Stimulated activated memory B cell treated with anti-CD40 and anti-IgM and Interleukin-4, amounts not matched to agents 10 μg/mL and 1 μg/mL and 100 μg/mL, for 72 hours (primary cell): ENCODE measurements at regions not wholly inside any gene's neighbourhood (a gene's known extent, or its start where the extent isn't known, plus 50 kb on each side); places are given as distances from the start of the nearest gene placed in this dataset.

ENCODE experiments used
- ATAC-seq: fragments of 150-1000 bp; cut with Tn5 transposase; 2 replicates; pipeline ENCODE4 v1.10.0; 2021
- H3K27ac Mint-ChIP-seq: one replicate; pipeline ENCODE4 v1.8.0; 2022; ENCODE audit warnings: mild to moderate bottlenecking, mixed read lengths
- H3K27me3 Mint-ChIP-seq: one replicate; pipeline ENCODE4 v1.8.0; 2022; ENCODE audit warnings: mixed read lengths
- H3K36me3 Mint-ChIP-seq: one replicate; pipeline ENCODE4 v1.8.0; 2022; ENCODE audit warnings: mixed read lengths
- H3K4me1 Mint-ChIP-seq: one replicate; pipeline ENCODE4 v1.8.0; 2022; ENCODE audit warnings: mixed read lengths
- H3K4me3 Mint-ChIP-seq: one replicate; pipeline ENCODE4 v1.8.0; 2022; ENCODE audit warnings: mild to moderate bottlenecking, moderate library complexity, mixed read lengths
- H3K9me3 Mint-ChIP-seq: one replicate; pipeline ENCODE4 v1.8.0; 2022; ENCODE audit warnings: mixed read lengths

DNA sequence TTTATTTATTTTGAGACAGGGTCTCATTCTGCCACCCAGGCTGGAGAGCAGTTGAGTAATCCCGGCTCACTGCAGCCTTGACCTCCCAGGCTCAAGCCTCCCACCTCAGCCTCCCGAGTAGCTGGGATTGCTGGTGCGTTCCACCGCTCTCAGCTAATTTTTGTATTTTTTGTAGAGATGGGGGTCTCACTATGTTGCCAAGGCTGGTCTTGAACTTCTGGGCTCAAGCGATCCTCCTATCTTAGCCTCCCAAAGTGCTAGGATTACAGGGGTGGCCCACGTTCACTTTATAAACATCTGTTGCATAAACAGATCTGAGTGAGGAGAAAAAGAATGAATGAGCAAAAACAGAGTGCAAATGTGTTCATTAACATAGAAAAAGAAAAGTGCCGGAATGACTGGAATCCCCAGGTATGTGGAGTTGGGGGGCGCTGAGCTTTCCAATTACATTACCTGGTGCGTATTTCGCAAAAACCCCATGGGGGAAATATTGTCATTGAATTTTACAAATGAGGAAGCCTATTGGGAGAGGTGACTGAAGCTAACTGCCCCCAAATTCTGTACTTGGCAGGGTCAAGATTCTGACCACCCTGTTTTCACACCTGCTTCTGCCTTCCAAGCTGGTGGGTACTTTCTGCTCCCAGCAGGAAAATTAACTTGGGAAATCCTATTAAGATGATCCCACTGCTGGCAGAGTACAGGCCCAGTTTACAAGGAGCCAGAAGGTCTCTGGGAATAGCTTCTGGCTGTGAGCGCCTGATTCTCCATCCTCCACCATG is 207.7 kb upstream of the JARID2 start:
- H3K27ac Mint-ChIP-seq: no peak overlapping the region
- H3K9me3 Mint-ChIP-seq: no peaks in the 10 kb centered on the region
- ATAC-seq: no peak
- H3K27me3 Mint-ChIP-seq: no peaks in the 10 kb centered on the region
- H3K4me1 Mint-ChIP-seq: peaks cover 4% of the 10 kb centered on the region
- H3K4me3 Mint-ChIP-seq: no peak overlapping the region
- no peaks in the 10 kb centered on the region for H3K36me3 Mint-ChIP-seq

DNA sequence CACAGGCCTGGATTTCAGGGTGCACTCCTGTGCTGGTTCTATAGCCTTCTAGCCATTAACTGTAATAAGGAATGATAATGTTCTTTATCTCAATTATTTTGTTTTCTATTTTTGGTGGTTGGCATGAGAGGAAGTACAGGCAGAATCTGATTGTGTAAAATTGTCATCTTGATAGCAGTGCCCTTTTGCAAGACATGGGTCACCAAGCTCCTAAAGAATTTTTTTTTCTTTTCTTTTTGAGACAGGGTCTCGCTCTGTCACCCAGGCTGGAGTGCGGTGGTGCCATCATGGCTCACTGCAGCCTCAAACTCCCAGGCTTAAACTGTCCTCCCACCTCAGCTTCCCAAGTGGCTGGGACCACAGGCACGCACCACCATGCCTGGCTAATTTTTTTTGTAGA is 206.7 kb upstream of the JARID2 start:
- H3K4me3 Mint-ChIP-seq: no peak overlapping the region
- peaks cover 4% of the 10 kb centered on the region for H3K4me1 Mint-ChIP-seq
- H3K27ac Mint-ChIP-seq: no peak overlapping the region
- H3K27me3 Mint-ChIP-seq: no peaks in the 10 kb centered on the region
- no peaks in the 10 kb centered on the region for H3K9me3 Mint-ChIP-seq
- no peak for ATAC-seq
- no peaks in the 10 kb centered on the region for H3K36me3 Mint-ChIP-seq

DNA sequence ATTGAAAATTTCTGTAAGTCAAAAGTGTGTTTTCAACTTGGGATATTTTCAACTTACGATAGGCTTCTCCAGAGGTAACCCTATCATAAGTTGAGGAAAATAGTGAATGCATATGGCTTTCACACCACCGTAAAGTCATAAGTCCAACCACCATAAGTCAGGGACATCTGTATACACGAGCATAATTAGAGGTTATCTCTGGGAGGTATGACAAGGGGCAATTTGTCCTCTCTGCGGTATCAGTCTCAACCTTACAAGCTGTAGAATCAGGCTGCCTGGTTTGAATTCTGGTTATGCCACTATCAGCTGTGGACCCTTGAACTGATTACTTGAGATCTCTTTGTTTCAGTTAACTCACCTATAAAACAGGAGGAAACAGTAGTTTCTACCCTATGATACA is 202.9 kb upstream of the JARID2 start:
- no peak overlapping the region for H3K4me3 Mint-ChIP-seq
- no peak overlapping the region for H3K27ac Mint-ChIP-seq

DNA sequence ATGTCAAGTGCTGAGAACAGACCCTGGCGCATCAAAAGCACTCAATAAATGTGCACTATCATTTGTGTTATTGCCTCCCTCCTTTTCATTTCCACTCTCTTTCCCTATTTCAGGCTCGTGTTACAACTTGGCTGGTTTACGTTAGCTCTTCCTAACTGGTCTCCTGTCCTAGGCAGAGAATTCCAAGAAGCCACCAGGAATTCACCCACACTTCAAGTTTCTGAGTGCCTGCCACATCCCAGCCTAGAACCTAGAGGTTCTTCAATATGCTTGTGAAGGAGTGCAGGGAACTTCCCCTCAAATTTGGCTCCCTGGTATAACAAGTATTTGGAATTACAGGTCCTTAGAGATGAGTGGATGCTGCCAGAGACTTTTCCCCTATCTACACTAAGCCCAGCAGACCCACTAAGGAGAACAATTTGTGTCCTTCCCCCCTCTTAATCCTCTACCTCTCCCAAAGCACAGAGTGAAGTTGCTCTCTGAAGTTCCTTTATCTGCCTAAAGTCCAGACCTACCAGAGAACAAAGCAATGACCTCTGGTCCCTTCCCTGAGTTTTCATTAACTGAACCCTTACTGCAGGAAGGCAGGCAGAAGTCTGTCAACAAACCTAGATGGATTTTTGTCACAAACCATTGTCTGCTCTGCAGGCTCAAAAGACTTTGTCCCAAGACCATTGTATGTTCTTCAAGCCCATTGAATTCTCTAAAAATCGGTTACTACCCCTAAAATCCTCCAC is 201.6 kb upstream of the JARID2 start:
- no peaks in the 10 kb centered on the region for H3K9me3 Mint-ChIP-seq
- no peak overlapping the region for H3K27ac Mint-ChIP-seq
- H3K27me3 Mint-ChIP-seq: no peaks in the 10 kb centered on the region
- H3K4me3 Mint-ChIP-seq: no peak overlapping the region
- H3K4me1 Mint-ChIP-seq: peaks cover 15% of the 10 kb centered on the region
- H3K36me3 Mint-ChIP-seq: no peaks in the 10 kb centered on the region
- no peak for ATAC-seq

More for the DNA sequence above, 202.9 kb upstream of the JARID2 start:
- Mint-ChIP-seq H3K9me3 (no peaks in the 10 kb centered on the region), H3K27me3 (no peaks in the 10 kb centered on the region), H3K36me3 (no peaks in the 10 kb centered on the region), H3K4me1 (peaks cover 1% of the 10 kb centered on the region)
- no peak for ATAC-seq

DNA sequence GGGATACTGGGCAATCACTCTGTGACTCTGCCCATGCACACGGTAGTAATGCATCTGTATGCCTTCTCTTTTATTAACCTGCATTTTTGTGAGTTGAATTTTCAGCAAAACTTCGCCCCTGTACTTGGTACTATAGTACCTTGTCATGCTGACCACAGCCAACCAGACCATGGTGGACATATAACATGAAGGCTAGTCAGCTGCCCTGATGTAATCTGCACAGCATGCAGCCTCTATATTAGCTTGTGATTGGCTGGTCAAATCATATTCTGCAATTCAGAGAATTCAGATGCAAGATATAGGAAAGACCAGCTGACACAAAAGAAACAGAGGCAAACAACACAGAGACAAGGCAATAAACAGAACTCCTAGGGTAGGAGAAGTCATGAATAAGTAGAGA is 200.9 kb upstream of the JARID2 start:
- ATAC-seq: no peak
- no peaks in the 10 kb centered on the region for H3K9me3 Mint-ChIP-seq
- no peaks in the 10 kb centered on the region for H3K27me3 Mint-ChIP-seq
- H3K27ac Mint-ChIP-seq: no peak overlapping the region
- peaks cover 16% of the 10 kb centered on the region for H3K4me1 Mint-ChIP-seq
- H3K36me3 Mint-ChIP-seq: no peaks in the 10 kb centered on the region
- H3K4me3 Mint-ChIP-seq: no peak overlapping the region

DNA sequence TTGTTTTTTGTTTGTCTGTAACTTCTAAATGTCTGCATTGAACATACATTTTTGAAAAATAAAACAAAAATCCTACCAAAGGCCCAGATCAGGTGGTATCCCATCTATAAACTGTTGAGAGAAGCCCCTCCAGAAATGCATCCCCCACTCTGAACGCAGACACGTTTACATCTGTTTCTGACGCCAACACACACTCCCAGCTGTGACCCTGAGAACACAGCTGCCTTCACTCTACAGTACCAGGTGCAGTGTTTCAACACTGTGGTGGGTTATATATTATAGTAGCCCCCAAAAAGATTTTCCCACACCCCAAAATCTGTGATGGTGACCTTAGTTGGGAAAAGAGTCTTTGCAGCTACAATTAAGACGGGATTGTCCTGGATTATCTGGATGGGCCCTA is 199.1 kb upstream of the JARID2 start:
- peak overlapping the region; percentile 23 for H3K27ac Mint-ChIP-seq
- H3K27me3 Mint-ChIP-seq: no peaks in the 10 kb centered on the region
- no peaks in the 10 kb centered on the region for H3K36me3 Mint-ChIP-seq
- no peak overlapping the region for H3K4me3 Mint-ChIP-seq
- H3K9me3 Mint-ChIP-seq: no peaks in the 10 kb centered on the region
- H3K4me1 Mint-ChIP-seq: peaks cover 16% of the 10 kb centered on the region
- ATAC-seq: no peak

DNA sequence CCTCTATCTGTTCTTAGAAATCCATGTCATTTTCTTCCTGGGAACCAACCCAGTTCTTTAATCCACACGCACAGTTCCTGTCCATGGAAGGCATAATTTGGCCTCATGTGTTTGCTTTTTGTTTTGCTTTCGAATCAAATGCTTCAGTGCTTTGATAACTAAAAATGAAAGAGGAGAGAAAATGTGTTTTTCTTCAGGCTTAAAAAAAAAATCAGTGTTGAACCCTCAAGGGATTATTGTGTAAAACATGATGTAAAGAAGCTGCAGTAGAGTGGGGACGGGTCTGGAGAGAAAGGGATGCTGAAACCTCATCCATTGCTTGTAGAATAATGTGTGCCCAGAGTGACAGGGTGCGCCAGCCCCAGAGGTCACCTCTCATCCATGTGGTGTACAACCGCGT is 197.5 kb upstream of the JARID2 start:
- H3K36me3 Mint-ChIP-seq: no peaks in the 10 kb centered on the region
- ATAC-seq: no peak
- peaks cover 16% of the 10 kb centered on the region for H3K4me1 Mint-ChIP-seq
- no peak overlapping the region for H3K4me3 Mint-ChIP-seq
- H3K27ac Mint-ChIP-seq: peak overlapping the region; percentile 60
- H3K9me3 Mint-ChIP-seq: no peaks in the 10 kb centered on the region
- H3K27me3 Mint-ChIP-seq: no peaks in the 10 kb centered on the region

DNA sequence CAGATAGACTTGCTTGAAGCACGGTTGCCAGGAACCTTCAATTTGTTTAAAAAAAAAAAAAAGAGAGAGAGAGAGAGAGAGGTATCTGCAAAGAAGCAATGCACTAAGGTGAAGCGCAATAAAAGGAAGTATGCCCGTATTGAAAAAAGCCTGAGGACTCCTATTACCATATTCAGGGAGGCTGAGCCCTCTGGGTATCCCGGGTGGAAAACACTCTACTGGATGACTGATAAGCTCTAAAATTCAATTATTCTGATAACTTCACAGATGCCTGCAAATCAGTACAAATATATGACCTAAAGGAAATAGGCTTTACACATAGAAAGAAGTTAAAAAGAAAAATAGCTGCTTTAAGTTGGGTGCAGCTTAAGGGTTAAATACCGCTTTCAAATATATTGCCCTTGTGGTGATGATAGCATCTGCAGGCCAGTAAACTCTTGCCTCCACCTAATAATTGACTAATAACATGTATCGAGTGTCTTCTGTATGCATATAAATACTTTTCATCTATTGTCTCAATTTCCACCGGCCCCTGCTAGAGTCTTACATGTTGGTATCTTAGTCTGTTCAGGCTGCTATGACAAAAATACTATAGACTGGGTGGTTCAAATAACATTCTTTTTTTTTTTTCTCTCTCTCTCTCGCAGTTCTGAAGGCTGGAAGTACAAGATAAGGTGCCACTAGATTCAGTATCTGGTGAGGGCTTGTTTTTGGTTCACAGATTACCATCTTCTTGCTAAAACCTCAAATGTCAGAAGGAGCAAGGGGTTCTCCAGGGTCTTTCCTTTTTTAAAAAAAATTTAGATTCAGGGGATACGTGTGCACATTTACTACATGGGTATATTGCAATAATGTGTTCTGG is 187.4 kb upstream of the JARID2 start:
- no peaks in the 10 kb centered on the region for H3K36me3 Mint-ChIP-seq
- no peaks in the 10 kb centered on the region for H3K9me3 Mint-ChIP-seq
- ATAC-seq: no peak
- H3K4me1 Mint-ChIP-seq: peaks cover 24% of the 10 kb centered on the region
- no peak overlapping the region for H3K27ac Mint-ChIP-seq
- no peaks in the 10 kb centered on the region for H3K27me3 Mint-ChIP-seq
- H3K4me3 Mint-ChIP-seq: no peak overlapping the region

DNA sequence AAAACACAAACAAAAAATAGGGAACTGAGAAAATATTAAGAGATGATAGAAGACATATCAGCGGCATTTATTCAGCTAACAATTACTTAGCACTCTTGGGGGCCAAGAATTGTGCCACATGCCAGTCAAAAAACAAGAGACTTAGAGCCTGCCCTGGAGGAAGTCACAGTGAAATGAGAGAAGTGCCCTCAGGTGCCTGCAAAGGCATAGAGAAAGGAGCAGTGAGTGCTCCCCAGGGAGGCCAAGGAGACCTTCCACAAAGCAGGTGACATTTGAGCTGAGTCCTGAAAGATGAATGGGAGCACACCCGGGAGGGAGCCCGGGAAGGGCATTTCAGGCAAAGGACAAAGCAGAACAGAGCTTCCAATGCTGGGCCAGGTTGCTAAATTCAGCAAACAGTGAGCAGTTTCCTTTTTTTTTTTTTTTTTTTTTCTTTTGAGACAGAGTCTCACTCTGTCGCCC is 184.7 kb upstream of the JARID2 start:
- H3K27me3 Mint-ChIP-seq: no peaks in the 10 kb centered on the region
- H3K4me3 Mint-ChIP-seq: peak overlapping the region; percentile 5
- H3K4me1 Mint-ChIP-seq: peaks cover 28% of the 10 kb centered on the region
- peak; percentile 60 for ATAC-seq
- H3K36me3 Mint-ChIP-seq: no peaks in the 10 kb centered on the region
- no peaks in the 10 kb centered on the region for H3K9me3 Mint-ChIP-seq
- H3K27ac Mint-ChIP-seq: no peak overlapping the region

DNA sequence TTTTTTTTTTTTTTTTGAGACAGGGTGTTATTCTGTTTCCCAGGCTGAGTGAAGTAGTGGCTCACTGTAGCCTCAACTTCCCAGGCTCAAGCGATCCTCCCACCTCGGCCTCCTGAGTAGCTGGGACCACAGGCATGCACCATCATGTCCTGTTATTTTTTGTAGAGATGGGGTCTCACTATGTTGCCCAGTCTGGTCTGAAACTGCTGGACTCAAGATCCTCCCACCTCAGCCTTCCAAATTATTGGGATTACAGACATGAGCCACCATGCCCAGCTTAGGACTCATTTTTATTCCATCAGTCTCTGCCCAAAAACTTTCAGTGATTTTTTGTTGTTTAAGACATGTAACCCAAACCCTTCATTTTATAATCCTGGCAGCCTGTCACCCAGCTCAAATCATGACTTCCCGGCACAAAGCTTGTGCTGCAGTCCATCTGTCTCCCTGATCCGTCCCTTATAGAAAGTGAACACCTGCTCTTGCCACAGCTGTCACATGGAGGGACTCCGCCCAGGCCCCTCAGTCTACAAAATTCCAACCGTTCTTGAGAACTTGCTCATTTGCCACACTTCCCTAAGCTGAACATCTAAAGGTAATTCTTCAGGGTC is 183.9 kb upstream of the JARID2 start:
- ATAC-seq: no peak
- Mint-ChIP-seq H3K9me3 (no peaks in the 10 kb centered on the region), H3K4me3 (no peak overlapping the region), H3K4me1 (peaks cover 36% of the 10 kb centered on the region), H3K27ac (no peak overlapping the region), H3K36me3 (no peaks in the 10 kb centered on the region), H3K27me3 (no peaks in the 10 kb centered on the region)

DNA sequence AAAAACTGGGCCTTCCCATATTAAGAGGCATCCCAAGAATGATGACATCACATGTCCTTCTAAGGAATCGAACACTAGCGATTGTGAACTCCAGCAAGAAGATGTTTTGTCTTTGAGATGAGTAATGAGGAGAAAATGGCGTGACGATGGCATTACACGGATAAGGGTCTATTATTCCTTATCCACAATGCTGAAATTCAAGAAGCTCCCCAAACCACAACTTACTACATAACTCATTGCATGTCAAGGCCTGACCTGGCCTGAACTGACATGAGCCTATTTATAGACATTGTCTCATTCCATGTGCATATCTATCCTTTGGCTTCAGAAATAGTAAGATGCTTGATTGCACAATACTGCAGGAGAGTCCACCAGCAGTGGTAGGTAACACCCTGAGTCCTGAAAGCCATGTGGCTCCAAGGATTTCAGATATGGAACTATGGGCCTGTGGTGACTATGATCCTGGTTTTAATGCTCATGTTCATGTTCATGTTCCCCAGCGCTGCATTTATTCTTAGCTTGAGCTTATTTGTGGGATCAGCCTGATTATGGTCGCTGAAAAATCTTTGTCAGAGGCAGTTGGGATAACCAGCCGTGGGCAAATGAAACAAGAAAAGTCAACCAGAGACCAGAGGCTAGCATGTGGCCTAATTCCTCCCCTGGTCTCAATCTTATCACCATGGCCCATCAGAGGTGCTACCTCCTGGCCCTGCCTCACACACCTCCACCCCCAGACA is 183.2 kb upstream of the JARID2 start:
- Mint-ChIP-seq H3K4me3 (no peak overlapping the region), H3K27me3 (no peaks in the 10 kb centered on the region), H3K4me1 (peaks cover 37% of the 10 kb centered on the region), H3K36me3 (no peaks in the 10 kb centered on the region), H3K9me3 (no peaks in the 10 kb centered on the region), H3K27ac (no peak overlapping the region)
- no peak for ATAC-seq

DNA sequence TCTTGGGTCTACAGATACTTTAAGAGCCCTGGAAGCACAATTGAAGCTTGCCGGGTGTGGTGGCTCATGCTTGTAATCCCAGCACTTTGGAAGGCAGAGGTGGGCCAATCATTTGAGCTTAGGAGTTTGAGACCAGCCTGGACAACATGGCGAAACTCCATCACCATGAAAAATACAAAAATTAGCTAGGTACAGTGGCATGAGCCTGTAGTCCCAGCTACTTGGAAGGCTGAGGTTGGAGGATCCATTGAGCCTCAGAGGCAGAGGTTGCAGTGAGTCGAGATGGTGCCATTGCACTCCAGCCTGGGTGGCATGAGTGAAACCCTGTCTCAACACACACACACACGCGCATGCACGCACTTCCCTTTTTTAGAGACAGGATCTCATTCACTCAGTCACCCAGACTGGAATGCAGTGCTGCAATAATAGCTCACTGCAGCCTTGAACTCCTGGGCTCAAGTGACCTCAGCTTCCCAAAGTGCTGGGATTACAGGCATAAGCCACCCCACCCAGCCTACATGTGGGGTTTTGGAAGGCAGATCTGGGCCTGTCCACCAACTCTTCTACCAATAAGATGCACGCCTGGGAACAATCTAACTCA is 182.5 kb upstream of the JARID2 start:
- Mint-ChIP-seq H3K36me3 (no peaks in the 10 kb centered on the region), H3K9me3 (no peaks in the 10 kb centered on the region), H3K4me1 (peaks cover 31% of the 10 kb centered on the region), H3K27ac (no peak overlapping the region), H3K27me3 (no peaks in the 10 kb centered on the region), H3K4me3 (no peak overlapping the region)
- peak; percentile 75 for ATAC-seq

DNA sequence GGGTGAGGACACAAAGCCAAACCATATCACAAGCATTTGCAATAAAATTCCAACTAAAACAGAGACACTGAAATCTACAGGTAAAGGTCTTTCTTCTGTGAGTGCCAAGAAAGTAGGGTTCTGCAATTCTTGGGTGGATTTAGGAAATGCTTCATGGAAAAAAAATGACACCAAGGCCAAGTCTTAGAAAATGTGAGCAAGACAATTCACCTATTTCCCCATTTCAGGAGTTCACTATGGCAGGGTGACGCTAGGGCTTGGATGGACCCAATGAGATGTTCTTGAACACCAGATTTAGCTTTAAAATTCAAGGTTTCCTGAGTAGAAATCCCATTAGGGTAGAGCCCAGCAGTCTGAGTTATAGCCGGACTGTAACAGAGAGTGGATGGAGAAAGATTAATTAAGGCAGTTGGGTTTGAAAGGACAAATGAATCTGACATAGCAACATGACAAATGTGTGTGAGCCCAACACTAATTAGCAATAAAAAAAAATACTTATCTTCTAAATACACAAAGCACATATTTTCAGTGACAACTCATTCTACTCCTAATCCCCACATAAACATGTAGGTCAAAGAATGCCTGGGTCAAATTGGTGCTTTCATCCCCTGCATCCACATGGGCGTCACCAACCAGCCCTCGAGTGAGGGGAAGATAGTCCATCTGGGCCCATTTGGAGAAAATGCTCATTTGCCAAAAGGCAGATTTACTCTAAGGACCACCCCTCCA is 180.4 kb upstream of the JARID2 start:
- H3K36me3 Mint-ChIP-seq: no peaks in the 10 kb centered on the region
- H3K4me1 Mint-ChIP-seq: peaks cover 31% of the 10 kb centered on the region
- no peak overlapping the region for H3K4me3 Mint-ChIP-seq
- ATAC-seq: no peak
- H3K27me3 Mint-ChIP-seq: no peaks in the 10 kb centered on the region
- no peaks in the 10 kb centered on the region for H3K9me3 Mint-ChIP-seq
- no peak overlapping the region for H3K27ac Mint-ChIP-seq
